Thyroid gland (tissue), 4 donors: ENCODE measurements at regions not wholly inside any gene's neighbourhood (a gene's known extent, or its start where the extent isn't known, plus 50 kb on each side); places are given as distances from the start of the nearest gene placed in this dataset.

Source experiments
- POLR2A ChIP-seq, 2 donors: fragments of 450-650 bp; IDR thresholded peaks; one replicate each; pipeline ENCODE4 v1.6.1; 2017; ENCODE audit warnings: antibody characterized with exemption in 2 of 2, mild to moderate bottlenecking in 2 of 2, moderate library complexity in 1 of 2
- TF ChIP-seq, protein P1 (sequence below), 6 experiments: fragments of 200-600 bp in 3 of 6; fragments of 450-650 bp in 3 of 6; sonication (generic) in 3 of 6; IDR thresholded peaks; one replicate each; pipeline ENCODE4 v1.5.1; 2016 to 2019; ENCODE audit warnings: antibody characterized with exemption in 6 of 6, mild to moderate bottlenecking in 2 of 6, inconsistent platforms in 1 of 6, moderate library complexity in 1 of 6

DNA sequence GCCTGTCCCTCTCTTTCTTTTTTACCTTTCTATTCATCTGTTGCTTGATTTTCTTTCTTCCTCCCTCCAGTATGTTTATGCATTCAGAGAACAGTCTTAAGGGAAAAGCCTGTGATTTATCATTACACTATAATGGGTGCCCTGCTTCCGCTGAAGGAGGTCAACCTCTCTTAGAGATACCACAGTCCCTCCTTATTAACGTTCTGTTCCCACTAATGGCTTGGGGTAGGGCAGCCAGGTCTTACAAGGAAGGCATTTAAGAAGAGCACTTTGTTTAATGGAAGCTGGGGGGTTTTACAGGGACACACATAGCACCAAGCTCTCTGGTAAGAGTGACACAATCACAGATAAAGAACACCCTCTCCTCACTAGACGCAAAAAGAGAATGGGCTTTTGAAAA is 523.5 kb downstream of the NUF2 start:
- TF ChIP-seq, protein P1, sequence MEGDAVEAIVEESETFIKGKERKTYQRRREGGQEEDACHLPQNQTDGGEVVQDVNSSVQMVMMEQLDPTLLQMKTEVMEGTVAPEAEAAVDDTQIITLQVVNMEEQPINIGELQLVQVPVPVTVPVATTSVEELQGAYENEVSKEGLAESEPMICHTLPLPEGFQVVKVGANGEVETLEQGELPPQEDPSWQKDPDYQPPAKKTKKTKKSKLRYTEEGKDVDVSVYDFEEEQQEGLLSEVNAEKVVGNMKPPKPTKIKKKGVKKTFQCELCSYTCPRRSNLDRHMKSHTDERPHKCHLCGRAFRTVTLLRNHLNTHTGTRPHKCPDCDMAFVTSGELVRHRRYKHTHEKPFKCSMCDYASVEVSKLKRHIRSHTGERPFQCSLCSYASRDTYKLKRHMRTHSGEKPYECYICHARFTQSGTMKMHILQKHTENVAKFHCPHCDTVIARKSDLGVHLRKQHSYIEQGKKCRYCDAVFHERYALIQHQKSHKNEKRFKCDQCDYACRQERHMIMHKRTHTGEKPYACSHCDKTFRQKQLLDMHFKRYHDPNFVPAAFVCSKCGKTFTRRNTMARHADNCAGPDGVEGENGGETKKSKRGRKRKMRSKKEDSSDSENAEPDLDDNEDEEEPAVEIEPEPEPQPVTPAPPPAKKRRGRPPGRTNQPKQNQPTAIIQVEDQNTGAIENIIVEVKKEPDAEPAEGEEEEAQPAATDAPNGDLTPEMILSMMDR (IDR thresholded peaks at IDR 0.05), result no peak
- no peak for TF ChIP-seq POLR2A (IDR thresholded peaks at IDR 0.05)
